Ascending aorta (tissue), 2 donors: ENCODE measurements at regions not wholly inside any gene's neighbourhood (a gene's known extent, or its start where the extent isn't known, plus 50 kb on each side); places are given as distances from the start of the nearest gene placed in this dataset.
"Not testable (repeated sequence)": the region's sequence is repeated elsewhere in the genome, so short reads cannot be mapped to it uniquely, and the experiment has no call there.

Experiments used
- DNase-seq, 2 donors: peaks; one replicate each; pipeline ENCODE4 v3.0.0-alpha.2; 2019; ENCODE audit warnings: low spot score in 2 of 2
- H3K27ac ChIP-seq, 2 donors: fragments of 200-600 bp; sonication (generic); one replicate each; pipeline ENCODE4 v1.5.1; 2016 to 2017; ENCODE audit warnings: mild to moderate bottlenecking in 1 of 2
- H3K27me3 ChIP-seq: fragments of 200-600 bp; sonication (generic); one replicate; pipeline ENCODE4 v1.5.1; 2017
- H3K36me3 ChIP-seq, 2 donors: fragments of 200-600 bp; sonication (generic); one replicate each; pipeline ENCODE4 v1.5.1; 2016
- H3K4me1 ChIP-seq, 2 donors: fragments of 200-600 bp; sonication (generic); one replicate each; pipeline ENCODE4 v1.5.1; 2016 to 2017; ENCODE audit warnings: mild to moderate bottlenecking in 1 of 2
- H3K4me3 ChIP-seq, 2 donors: fragments of 200-600 bp; sonication (generic); one replicate each; pipeline ENCODE4 v1.5.1; 2016 to 2017; ENCODE audit warnings: mild to moderate bottlenecking in 1 of 2
- H3K9me3 ChIP-seq, 2 donors: fragments of 200-600 bp; sonication (generic); one replicate each; pipeline ENCODE4 v1.5.1; 2016
- intact Hi-C: fragments of 100-400 bp; cut with DNase I; formaldehyde crosslinking; loops from one replicate; pipeline ENCODE4 v1.15.1; 2023
- TF ChIP-seq, protein P1 (sequence below), 3 experiments: fragments of 200-600 bp in 2 of 3; fragments of 450-650 bp in 1 of 3; sonication (generic) in 2 of 3; IDR thresholded peaks; one replicate each; pipeline ENCODE4 v1.5.1; 2016 to 2019; ENCODE audit warnings: antibody characterized with exemption in 3 of 3, mild to moderate bottlenecking in 1 of 3, moderate library complexity in 1 of 3

DNA sequence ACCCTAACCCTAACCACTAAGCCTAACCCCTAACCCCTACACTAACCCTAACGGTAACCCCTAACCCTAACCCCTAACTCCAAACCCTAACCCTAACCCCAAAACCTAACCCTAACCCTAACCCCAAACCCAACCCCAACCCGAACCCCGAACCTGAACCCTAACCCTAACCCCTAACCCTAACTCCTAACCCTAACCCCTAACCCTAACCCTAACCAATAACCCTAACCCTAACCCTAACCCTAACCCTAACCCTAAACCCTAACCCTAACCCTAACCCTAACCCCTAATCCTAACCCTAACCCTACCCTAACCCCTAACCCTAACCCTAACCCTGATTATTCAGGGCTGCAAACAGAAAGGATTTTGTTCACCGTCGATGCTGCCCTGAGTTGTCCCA is 144.6 kb upstream of the DUSP22 start:
- intact Hi-C loops, H3K4me1 ChIP-seq, DNase-seq, H3K27ac ChIP-seq, H3K27me3 ChIP-seq, H3K36me3 ChIP-seq, H3K9me3 ChIP-seq, H3K4me3 ChIP-seq: not testable (repeated sequence)

DNA sequence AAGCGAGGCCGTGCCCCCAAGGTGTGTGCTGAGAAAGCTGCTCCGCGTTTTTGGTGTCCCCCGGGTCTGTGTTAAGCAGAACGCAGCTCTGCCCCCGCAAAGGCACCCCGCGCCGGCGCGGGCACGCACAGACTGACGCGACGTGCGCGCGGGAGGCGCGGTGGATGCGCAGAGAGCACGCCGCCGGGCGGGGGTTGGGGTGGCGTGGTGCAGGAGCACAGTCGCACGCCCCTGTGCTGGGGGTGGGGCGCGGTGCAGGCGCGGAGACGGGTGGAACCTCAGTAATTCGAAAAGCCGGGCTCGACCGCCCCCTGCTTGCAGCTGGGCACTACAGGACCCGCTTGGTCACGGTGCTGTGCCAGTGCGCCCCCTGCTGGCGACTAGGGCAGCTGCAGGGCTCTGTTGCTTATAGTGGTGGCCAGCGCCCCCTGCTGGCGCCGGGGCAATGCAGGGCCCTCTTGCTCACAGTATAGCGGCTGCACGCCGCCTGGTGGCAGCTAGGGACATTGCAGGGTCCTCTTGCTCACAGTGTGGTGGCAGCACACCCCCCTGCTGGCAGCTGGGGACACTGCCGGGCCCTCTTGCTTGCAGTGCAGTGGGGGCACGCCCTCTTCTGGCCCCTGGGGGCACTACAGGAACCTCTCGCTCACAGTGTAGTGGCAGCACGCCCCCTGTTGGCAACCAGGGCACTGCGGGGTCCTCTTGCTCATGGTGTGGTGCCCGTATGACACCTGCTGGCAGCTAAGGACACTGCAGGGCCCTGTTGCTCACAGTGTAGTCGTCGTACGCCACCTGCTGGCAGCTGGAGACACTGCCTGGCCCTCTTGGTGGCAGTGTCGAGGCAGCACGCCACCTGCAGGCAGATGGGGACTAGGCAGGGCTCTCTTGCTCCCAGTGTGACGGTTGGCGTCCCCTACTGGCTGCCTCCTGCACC is 144.0 kb upstream of the DUSP22 start:
- DNase-seq, H3K27ac ChIP-seq, H3K9me3 ChIP-seq, H3K27me3 ChIP-seq, H3K4me3 ChIP-seq, intact Hi-C loops, H3K4me1 ChIP-seq, H3K36me3 ChIP-seq: not testable (repeated sequence)
- TF ChIP-seq, protein P1, sequence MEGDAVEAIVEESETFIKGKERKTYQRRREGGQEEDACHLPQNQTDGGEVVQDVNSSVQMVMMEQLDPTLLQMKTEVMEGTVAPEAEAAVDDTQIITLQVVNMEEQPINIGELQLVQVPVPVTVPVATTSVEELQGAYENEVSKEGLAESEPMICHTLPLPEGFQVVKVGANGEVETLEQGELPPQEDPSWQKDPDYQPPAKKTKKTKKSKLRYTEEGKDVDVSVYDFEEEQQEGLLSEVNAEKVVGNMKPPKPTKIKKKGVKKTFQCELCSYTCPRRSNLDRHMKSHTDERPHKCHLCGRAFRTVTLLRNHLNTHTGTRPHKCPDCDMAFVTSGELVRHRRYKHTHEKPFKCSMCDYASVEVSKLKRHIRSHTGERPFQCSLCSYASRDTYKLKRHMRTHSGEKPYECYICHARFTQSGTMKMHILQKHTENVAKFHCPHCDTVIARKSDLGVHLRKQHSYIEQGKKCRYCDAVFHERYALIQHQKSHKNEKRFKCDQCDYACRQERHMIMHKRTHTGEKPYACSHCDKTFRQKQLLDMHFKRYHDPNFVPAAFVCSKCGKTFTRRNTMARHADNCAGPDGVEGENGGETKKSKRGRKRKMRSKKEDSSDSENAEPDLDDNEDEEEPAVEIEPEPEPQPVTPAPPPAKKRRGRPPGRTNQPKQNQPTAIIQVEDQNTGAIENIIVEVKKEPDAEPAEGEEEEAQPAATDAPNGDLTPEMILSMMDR (IDR thresholded peaks at IDR 0.05), result peak in 1 of 3 experiments; percentile 8

DNA sequence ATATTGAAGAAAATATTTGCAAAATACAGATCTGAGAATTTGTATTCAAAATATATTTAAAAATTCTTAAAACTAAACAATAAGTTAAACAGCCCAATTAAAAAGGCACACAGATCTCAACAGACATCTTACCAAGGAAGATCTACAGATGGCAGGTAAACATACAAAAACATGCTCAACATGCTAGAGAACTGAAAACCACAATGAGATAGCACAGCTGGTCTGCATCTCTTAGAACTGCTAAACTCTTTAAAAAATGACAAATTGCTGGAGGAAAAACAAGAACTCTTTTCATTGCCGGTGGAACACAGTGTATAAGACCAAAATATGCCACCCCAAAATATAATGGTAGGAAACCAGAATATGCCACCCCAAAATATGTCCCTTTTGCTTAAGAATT is 142.1 kb upstream of the DUSP22 start:
- not testable (repeated sequence) for DNase-seq

DNA sequence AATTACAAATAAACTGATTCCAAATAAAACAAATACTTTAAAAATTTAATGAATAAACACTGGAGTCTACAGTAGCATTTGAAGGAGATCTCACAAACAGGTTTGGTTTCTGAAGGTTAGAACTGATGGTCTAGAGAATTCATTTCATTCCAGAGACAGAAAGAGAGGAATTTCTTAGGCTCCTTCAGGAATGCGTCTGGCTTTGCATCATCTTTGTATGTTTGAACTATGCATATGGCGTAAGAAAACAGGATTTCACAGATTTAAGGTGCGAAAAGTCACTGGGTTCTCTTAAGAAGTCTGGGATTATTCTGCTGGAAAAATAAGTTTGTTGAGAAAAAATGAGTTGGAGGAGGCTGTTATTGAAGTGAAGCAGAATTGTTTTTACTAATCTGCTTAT is 139.9 kb upstream of the DUSP22 start:
- H3K4me3 ChIP-seq, H3K36me3 ChIP-seq, H3K4me1 ChIP-seq, H3K27ac ChIP-seq, DNase-seq, H3K27me3 ChIP-seq, intact Hi-C loops, H3K9me3 ChIP-seq: not testable (repeated sequence)

More for the DNA sequence above, 142.1 kb upstream of the DUSP22 start:
- H3K9me3 ChIP-seq, H3K27ac ChIP-seq, H3K4me1 ChIP-seq, H3K36me3 ChIP-seq, H3K27me3 ChIP-seq, intact Hi-C loops, H3K4me3 ChIP-seq: not testable (repeated sequence)

DNA sequence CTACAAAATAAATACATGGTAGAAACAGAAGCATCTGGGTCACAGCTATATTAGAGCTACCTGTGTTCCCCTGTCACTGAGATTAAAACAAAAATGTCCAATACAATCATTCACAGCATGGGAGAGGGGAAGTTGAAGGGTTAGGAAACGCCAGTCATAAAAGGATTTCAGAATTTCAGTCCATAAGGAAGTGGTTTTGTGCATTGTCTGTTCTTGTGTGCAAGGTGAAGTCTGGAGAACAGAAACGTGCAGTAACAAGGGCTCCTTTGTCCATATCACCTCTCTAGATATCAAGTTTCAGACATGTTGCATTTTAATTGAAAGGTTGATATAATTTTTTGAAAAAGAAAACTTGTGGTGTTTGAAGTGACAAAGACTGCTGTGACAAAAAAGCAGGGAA is 139.3 kb upstream of the DUSP22 start:
- H3K27ac ChIP-seq, H3K36me3 ChIP-seq, H3K4me3 ChIP-seq, intact Hi-C loops, H3K27me3 ChIP-seq, H3K9me3 ChIP-seq, DNase-seq, H3K4me1 ChIP-seq: not testable (repeated sequence)

DNA sequence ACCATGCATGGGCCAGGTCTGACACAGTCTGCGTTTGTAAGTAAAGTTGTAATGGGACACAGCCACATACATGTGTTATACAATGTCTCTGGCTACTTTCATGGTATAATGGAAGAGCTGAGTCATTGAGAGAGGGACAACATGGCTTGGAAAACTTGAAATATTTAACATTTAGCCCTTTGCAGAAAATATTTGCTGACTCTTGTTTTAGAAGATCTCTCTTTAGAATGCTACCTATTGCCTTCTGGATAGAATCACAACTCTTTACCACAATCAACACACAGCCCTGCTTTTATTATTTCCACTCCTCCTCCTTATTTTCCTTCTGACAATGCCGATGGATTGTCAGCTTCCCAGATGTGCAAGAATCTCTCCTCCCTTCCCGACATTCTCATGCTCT is 138.4 kb upstream of the DUSP22 start:
- H3K9me3 ChIP-seq, intact Hi-C loops, H3K4me1 ChIP-seq, H3K27ac ChIP-seq, H3K36me3 ChIP-seq, DNase-seq, H3K27me3 ChIP-seq, H3K4me3 ChIP-seq: not testable (repeated sequence)

DNA sequence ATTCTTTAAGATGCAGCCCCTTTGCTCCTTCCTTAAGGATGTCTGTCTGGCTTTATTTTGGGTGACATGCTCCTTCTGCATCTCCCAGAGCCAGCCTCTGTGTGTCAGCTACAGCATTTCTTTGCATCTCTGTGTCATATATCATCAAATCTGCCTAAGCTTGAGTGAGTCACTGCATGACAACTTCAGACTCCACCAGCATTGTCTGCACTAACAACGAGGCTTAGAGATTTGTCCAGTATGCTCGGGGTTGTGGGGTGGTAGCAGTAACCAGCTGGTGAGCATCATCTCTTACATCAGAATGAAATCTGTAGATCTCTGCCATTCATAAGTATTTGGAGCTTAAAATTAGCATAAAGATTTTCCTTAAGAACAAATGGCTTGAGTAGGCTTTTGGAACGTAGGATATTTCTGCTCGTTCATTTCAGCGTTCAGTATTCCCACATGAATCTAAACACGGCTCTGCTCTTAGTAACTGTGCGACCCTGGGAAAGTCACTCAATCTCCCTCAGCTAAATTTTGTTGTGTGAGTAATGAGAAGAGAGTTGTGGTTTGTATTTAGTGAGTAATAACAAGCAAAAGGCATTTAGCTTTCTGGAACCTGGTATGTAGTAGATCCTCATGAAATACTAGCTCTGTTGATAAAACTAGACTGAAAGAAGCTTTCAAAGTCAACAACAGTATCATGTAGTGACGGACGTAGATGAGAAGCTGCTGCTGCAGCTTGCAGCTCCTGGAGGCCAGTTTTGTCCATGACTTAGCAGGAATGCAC is 137.8 kb upstream of the DUSP22 start:
- H3K27ac ChIP-seq, result not testable (repeated sequence)

DNA sequence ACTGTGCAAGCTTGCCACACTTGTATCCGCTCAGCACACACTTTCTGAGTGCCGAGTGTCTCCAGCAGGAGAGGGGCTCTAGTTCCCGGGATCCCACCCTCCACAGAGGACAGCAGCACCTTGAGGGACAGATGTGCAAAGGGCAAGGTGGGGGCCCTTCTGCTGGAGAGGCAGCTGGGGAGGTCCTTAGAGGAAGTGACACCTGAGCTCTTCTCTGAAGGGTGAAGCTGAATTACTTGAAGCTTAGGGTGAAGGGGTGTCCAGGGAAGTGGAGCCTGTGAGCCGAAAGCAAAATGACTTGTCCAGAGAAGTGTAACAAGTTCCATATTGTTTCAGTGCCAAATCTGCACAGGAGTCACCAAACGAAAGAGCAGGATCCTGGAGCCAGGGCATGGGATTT is 136.3 kb upstream of the DUSP22 start:
- Histone ChIP-seq H3K27ac (no peak overlapping the region), H3K9me3 (no peaks in the 10 kb centered on the region), H3K27me3 (no peaks in the 10 kb centered on the region), H3K36me3 (no peaks in the 10 kb centered on the region), H3K4me1 (no peaks in the 10 kb centered on the region), H3K4me3 (no peak overlapping the region)
- DNase-seq, result no peak
- intact Hi-C loops, result no loop called here
- TF ChIP-seq, protein P1 (IDR thresholded peaks at IDR 0.05), result no peak

More for the DNA sequence above, 137.8 kb upstream of the DUSP22 start:
- H3K27me3 ChIP-seq, H3K4me3 ChIP-seq, intact Hi-C loops, DNase-seq, H3K9me3 ChIP-seq, H3K4me1 ChIP-seq, H3K36me3 ChIP-seq: not testable (repeated sequence)

DNA sequence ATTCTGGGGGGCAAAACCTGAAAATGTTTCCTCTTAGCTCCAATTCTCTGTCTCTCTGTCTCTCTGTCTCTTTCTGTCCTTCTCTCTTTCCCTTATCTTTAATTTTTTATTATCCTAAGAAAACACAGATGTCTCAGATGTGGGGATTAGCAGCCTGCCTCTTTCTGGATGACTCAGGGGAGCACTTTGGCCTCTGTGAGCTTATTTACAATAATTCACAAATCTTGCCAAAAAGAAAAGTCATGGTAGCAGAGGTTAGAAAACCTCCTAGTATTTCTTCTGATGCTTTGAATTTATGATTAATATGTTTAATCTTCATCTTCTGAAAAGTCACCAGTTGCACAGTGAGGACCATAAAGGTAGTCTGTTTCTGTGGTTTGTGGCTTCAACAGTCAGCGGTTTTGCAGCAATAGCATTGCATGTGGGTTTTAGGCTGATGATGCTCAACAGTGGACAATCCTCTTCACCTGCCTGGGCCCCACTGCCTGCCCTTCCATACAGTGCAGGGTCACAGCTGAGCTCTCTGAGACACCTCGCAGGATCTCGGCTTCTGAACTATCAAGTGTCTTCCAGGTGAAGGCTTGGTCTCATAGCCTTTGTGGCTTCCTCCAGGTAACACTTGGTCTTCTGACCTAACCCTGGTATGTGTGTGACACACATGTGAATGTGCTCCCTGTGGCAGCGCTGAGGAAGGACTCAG is 135.7 kb upstream of the DUSP22 start:
- H3K4me3 ChIP-seq, H3K4me1 ChIP-seq, DNase-seq, H3K27me3 ChIP-seq, H3K27ac ChIP-seq, H3K36me3 ChIP-seq, H3K9me3 ChIP-seq, intact Hi-C loops: not testable (repeated sequence)

DNA sequence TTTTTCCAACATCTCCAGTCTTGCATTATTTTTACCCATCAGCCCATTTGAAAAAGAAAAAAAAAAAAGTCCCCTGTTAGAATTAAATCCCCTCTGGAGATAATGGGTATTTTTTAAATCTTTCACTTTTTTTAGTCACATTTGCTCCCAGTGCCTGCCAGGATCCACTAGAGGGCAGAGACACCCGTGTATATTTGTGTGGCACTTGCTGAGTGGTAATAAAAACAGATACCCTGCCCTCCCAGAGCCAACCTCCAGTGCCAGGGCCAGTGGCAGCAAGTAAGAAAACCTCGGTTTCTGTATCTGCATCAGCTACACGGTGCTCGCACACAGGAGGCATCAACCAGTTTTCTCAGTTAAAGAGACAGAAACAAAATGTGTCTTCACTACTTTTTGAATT is 135.1 kb upstream of the DUSP22 start:
- H3K27me3 ChIP-seq, H3K9me3 ChIP-seq, H3K4me3 ChIP-seq, H3K27ac ChIP-seq, H3K4me1 ChIP-seq, DNase-seq, intact Hi-C loops, H3K36me3 ChIP-seq: not testable (repeated sequence)

DNA sequence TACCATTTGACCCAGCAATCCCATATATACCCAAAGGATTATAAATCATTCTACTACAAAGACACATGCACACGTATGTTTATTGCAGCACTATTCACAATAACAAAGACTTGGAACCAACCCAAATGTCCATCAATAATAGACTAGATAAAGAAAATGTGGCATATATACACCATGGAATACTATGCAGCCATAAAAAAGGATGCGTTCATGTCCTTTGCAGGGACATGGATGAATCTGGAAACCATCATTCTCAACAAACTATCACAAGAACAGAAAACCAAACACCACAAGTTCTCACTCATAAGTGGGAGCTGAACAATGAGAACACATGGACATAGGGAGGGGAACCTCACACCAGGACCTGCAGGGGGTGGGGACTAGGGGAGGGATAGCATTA is 130.6 kb upstream of the DUSP22 start:
- H3K36me3 ChIP-seq, H3K27me3 ChIP-seq, H3K4me1 ChIP-seq, H3K27ac ChIP-seq, DNase-seq, intact Hi-C loops, H3K9me3 ChIP-seq, H3K4me3 ChIP-seq: not testable (repeated sequence)
